ENCODE measurements at regions not wholly inside any gene's neighbourhood (a gene's known extent, or its start where the extent isn't known, plus 50 kb on each side); places are given as distances from the start of the nearest gene placed in this dataset.

DNA sequence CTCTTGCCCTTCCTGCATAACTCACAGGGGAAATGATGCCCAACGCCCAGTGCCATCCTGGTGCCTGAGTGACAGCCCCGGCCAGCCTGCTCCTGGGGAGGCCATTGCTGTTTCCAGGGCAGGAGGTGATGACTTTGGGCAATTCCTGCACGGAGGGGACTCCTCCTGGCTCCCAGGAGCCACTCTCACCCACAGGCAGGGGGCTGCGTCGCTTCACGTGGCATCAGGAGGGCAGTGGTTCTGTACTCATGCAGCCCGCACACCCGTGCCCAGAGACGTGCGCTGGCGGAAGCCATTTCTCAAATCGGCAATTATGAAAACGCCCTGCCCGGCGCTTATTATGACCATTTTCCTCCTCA, 272.3 kb downstream of the CTTN start:
- H3K9me3 ChIP-seq, result no peaks in the 10 kb centered on the region
- H3K36me3 ChIP-seq, result no peaks in the 10 kb centered on the region
- no peaks in the 10 kb centered on the region for H3K27me3 ChIP-seq
- no peak overlapping the region for H3K4me3 ChIP-seq
- H3K27ac ChIP-seq, result no peak overlapping the region
- no peaks in the 10 kb centered on the region for H3K4me1 ChIP-seq
- no peak for DNase-seq (ENCODE audit: low spot score)
- TF ChIP-seq CTCF (IDR thresholded peaks at IDR 0.05), result no peak

- no peak overlapping the region for H3K4me3 ChIP-seq
- no peaks in the 10 kb centered on the region for H3K4me1 ChIP-seq
- H3K9me3 ChIP-seq, result no peaks in the 10 kb centered on the region
- H3K27me3 ChIP-seq, result no peaks in the 10 kb centered on the region
- TF ChIP-seq CTCF (IDR thresholded peaks at IDR 0.05), result no peak
- H3K36me3 ChIP-seq, result no peaks in the 10 kb centered on the region
- no peak for DNase-seq (ENCODE audit: low spot score)
- H3K27ac ChIP-seq, result no peak overlapping the region
These were observed 272.8 kb downstream of the CTTN start for GRCh38 chr11:70671083-70671482.

DNA sequence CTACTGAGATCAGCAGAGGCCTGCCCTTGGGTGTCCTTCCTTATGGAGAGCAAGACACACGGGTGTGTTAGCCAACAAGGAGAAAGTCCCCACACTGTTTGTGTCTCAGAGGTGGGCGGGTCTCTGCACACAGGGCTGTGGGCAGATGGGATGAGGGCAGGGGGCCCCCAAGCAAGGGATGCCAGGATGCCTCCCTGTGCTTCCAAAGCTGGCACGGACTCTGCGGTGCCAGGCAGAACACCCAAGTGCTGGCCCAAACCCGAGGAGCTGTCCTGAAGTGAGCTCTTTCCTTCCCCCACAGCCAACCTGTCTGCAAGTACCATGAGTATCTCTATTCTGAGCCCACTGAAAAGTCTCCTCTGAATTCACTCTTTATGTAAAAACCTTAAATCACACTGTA, 273.3 kb downstream of the CTTN start:
- H3K27me3 ChIP-seq, result no peaks in the 10 kb centered on the region
- TF ChIP-seq CTCF (IDR thresholded peaks at IDR 0.05), result no peak
- no peaks in the 10 kb centered on the region for H3K4me1 ChIP-seq
- no peaks in the 10 kb centered on the region for H3K9me3 ChIP-seq
- no peaks in the 10 kb centered on the region for H3K36me3 ChIP-seq
- no peak for DNase-seq (ENCODE audit: low spot score)
- no peak overlapping the region for H3K27ac ChIP-seq
- H3K4me3 ChIP-seq, result no peak overlapping the region

DNA sequence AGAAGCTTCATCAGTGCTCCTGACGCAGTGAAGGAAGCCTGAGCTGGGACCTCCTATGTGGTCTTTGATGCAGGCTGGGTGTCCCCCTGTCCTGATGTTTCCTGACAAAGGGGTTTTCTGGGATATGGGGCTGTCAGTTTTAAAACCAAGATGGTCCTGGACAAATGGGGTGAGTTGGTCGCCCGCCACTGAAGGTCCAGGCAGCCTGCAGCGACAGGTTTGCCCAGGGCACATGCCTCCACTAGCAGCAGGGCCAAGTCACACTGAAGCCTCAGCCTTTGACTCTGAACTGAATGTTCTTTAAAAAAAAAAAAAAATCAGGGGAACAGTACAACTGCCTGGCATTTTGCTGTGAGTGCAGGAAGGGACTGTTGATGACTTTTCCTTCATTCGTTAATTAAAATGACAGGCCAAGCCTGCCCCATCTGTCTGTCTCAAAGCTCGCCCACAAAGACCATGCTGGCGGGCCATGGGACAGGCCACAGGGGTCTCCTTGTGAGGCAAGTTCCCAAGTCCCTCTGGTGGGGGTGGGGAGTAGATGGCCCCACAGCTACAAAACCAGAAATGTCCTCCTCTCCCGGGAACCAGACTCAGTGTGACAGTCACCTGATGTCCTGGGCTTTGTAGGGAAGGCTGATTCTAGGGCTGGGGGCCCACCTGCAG, 274.8 kb downstream of the CTTN start:
- no peak overlapping the region for H3K4me3 ChIP-seq
- H3K27ac ChIP-seq, result no peak overlapping the region
- TF ChIP-seq CTCF (IDR thresholded peaks at IDR 0.05), result no peak
- no peaks in the 10 kb centered on the region for H3K9me3 ChIP-seq
- no peaks in the 10 kb centered on the region for H3K36me3 ChIP-seq
- no peak for DNase-seq (ENCODE audit: low spot score)
- H3K4me1 ChIP-seq, result no peaks in the 10 kb centered on the region
- H3K27me3 ChIP-seq, result no peaks in the 10 kb centered on the region

GRCh38 chr11:70674605-70675004, 276.3 kb downstream of the CTTN start:
- Histone ChIP-seq H3K4me3 (no peak overlapping the region), H3K36me3 (no peaks in the 10 kb centered on the region), H3K27ac (no peak overlapping the region), H3K9me3 (no peaks in the 10 kb centered on the region), H3K4me1 (no peaks in the 10 kb centered on the region), H3K27me3 (no peaks in the 10 kb centered on the region)
- no peak for TF ChIP-seq CTCF (IDR thresholded peaks at IDR 0.05)
- DNase-seq (ENCODE audit: low spot score), result no peak

GRCh38 chr11:70675697-70676374, 277.5 kb downstream of the CTTN start:
- DNase-seq (ENCODE audit: low spot score), result no peak
- H3K4me1 ChIP-seq, result no peaks in the 10 kb centered on the region
- no peaks in the 10 kb centered on the region for H3K27me3 ChIP-seq
- H3K27ac ChIP-seq, result no peak overlapping the region
- TF ChIP-seq CTCF (IDR thresholded peaks at IDR 0.05), result no peak
- H3K4me3 ChIP-seq, result no peak overlapping the region
- no peaks in the 10 kb centered on the region for H3K36me3 ChIP-seq
- H3K9me3 ChIP-seq, result no peaks in the 10 kb centered on the region

Data from right atrium auricular region (tissue), 2 donors.